GM12878 (cell line): ENCODE measurements at regions not wholly inside any gene's neighbourhood (a gene's known extent, or its start where the extent isn't known, plus 50 kb on each side); places are given as distances from the start of the nearest gene placed in this dataset.

Source experiments
- ATAC-seq: fragments of 200-7000 bp; cut with Tn5 transposase; 3 replicates; pipeline ENCODE4 v1.9.1; 2020; ENCODE audit warnings: mild to moderate bottlenecking, moderate library complexity
- BruUV-seq: library from RNA; stranded (reverse); fragments of 400-500 nt; replicated peaks from 2 replicates; lab custom pipeline; 2021; lab: Mats Ljungman, UMichigan
- CTCF ChIA-PET: fragments of 300-600 bp; sonication (Branson Sonifier 250); formaldehyde crosslinking; extraction: SDS; loops from one replicate; lab custom pipeline; 2021; ENCODE audit warnings: inconsistent platforms; lab: Yijun Ruan, JAX
- POLR2A ChIA-PET: fragments of 350-600 bp; formaldehyde crosslinking; extraction: SDS; loops from one replicate; lab custom pipeline; 2021; ENCODE audit warnings: inconsistent platforms; lab: Charles Lee
- RAD21 ChIA-PET: fragments of 300-600 bp; sonication (Branson Sonifier 250); formaldehyde crosslinking; loops from one replicate; lab custom pipeline; 2023; ENCODE audit warnings: antibody characterized with exemption; ENCODE audit not compliant: unreplicated experiment; lab: Charles Lee
- SMC1A ChIA-PET: fragments of 300-600 bp; sonication (Branson Sonifier 250); formaldehyde crosslinking; loops from one replicate; lab custom pipeline; 2023; ENCODE audit not compliant: unreplicated experiment, uncharacterized antibody; lab: Charles Lee
- DNase-seq: peaks from one replicate; pipeline ENCODE4 v3.0.0-alpha.2; 2011; ENCODE audit warnings: low read depth, low spot score
- FAIRE-seq: peaks from 3 replicates; lab custom pipeline; 2011; peaks lifted over from hg19 to GRCh38; lab: Jason Lieb, UNC
- H2AFZ ChIP-seq: 2 replicates; pipeline ENCODE4 v1.6.0; 2011; ENCODE audit warnings: low read depth, low read length, control low read depth; ENCODE audit not compliant: control insufficient read depth
- H3K27ac ChIP-seq: 2 replicates; pipeline ENCODE4 v1.5.1; 2011; ENCODE audit warnings: control low read depth; ENCODE audit not compliant: control insufficient read depth, insufficient read depth
- H3K27me3 ChIP-seq, 2 experiments: replicated peaks in 1 of 2; 2 replicates each; pipeline versions ENCODE4 v1.6.0 to v1.6.1; 2011; ENCODE audit warnings: low read length in 1 of 2; ENCODE audit not compliant: control insufficient read depth in 2 of 2, insufficient read depth in 2 of 2
- H3K36me3 ChIP-seq, 2 experiments: 2 replicates each; pipeline ENCODE4 v1.5.1; 2011; ENCODE audit warnings: low read length in 1 of 2; ENCODE audit not compliant: control insufficient read depth in 2 of 2, insufficient read depth in 2 of 2
- H3K4me1 ChIP-seq: 2 replicates; pipeline ENCODE4 v1.6.1; 2011; ENCODE audit warnings: mild to moderate bottlenecking, low read length, moderate library complexity, mixed read lengths; ENCODE audit not compliant: control insufficient read depth, insufficient read depth
- H3K4me2 ChIP-seq: 2 replicates; pipeline ENCODE4 v1.6.0; 2011; ENCODE audit warnings: control low read depth; ENCODE audit not compliant: control insufficient read depth, insufficient read depth
- H3K4me3 ChIP-seq: fragments of 200-600 bp; sonication (generic); 2 replicates; pipeline ENCODE4 v1.5.1; 2016
- H3K79me2 ChIP-seq: 2 replicates; pipeline ENCODE4 v1.6.0; 2011; ENCODE audit warnings: low read length; ENCODE audit not compliant: control insufficient read depth, insufficient read depth
- H3K9ac ChIP-seq: 2 replicates; pipeline ENCODE4 v1.8.0; 2011; ENCODE audit warnings: low read length, control low read depth, mixed read lengths; ENCODE audit not compliant: control insufficient read depth, insufficient read depth
- H3K9me3 ChIP-seq: replicated peaks from 3 replicates; pipeline ENCODE4 v1.5.1; 2011; ENCODE audit warnings: mild to moderate bottlenecking, low read length; ENCODE audit not compliant: control insufficient read depth, insufficient read depth
- H4K20me1 ChIP-seq: 2 replicates; pipeline ENCODE4 v1.6.0; 2011; ENCODE audit not compliant: control insufficient read depth, insufficient read depth
- FOXM1 ChIP-seq: IDR thresholded peaks from 2 replicates; pipeline ENCODE4 v1.6.1; 2012; ENCODE audit warnings: low read depth, mild to moderate bottlenecking, inconsistent platforms, low read length, moderate library complexity
- JUNB ChIP-seq: IDR thresholded peaks from 2 replicates; pipeline ENCODE4 v1.6.1; 2016; ENCODE audit warnings: antibody characterized with exemption, mild to moderate bottlenecking
- KDM1A ChIP-seq: fragments of 200-600 bp; sonication (generic); IDR thresholded peaks from 2 replicates; pipeline ENCODE4 v1.6.1; 2016; ENCODE audit warnings: borderline replicate concordance
- LARP7 ChIP-seq: fragments of 450-650 bp; IDR thresholded peaks from 2 replicates; pipeline ENCODE4 v1.6.1; 2017; ENCODE audit warnings: mild to moderate bottlenecking
- NFYA ChIP-seq: IDR thresholded peaks from 2 replicates; pipeline ENCODE4 v1.6.1; 2011; ENCODE audit warnings: low read depth, mild to moderate bottlenecking, low read length, improper control_type of control experiment, borderline replicate concordance
- NR2F1 ChIP-seq: fragments of 450-650 bp; conservative IDR thresholded peaks from 2 replicates; pipeline ENCODE4 v1.6.1; 2017; ENCODE audit warnings: mild to moderate bottlenecking
- PRDM15 ChIP-seq: fragments of 450-650 bp; formaldehyde crosslinking; IDR thresholded peaks from 2 replicates; pipeline ENCODE4 v1.4.0; 2020; ENCODE audit warnings: mild to moderate bottlenecking, moderate library complexity
- RCOR1 ChIP-seq: conservative IDR thresholded peaks from 2 replicates; pipeline ENCODE4 v1.6.1; 2012; ENCODE audit warnings: low read depth, low read length, improper control_type of control experiment
- RELA ChIP-seq: fragments of 450-650 bp; IDR thresholded peaks from 2 replicates; pipeline ENCODE4 v1.8.0; 2014; ENCODE audit warnings: borderline replicate concordance; ENCODE audit not compliant: partially characterized antibody
- SMAD5 ChIP-seq: IDR thresholded peaks from 2 replicates; pipeline ENCODE4 v1.6.1; 2016; ENCODE audit warnings: antibody characterized with exemption, low read depth
- SP1 ChIP-seq: IDR thresholded peaks from one replicate; pipeline ENCODE4 v1.6.1; 2011; ENCODE audit warnings: low read depth, low read length
- TBL1XR1 ChIP-seq: IDR thresholded peaks from 2 replicates; pipeline ENCODE4 v1.6.1; 2012; ENCODE audit warnings: low read depth, low read length, improper control_type of control experiment
- ZBTB11 ChIP-seq: fragments of 450-650 bp; formaldehyde crosslinking; IDR thresholded peaks from 2 replicates; pipeline ENCODE4 v1.5.0; 2022; ENCODE audit warnings: mild to moderate bottlenecking, missing genetic modification characterization
- ZNF24 ChIP-seq: fragments of 450-650 bp; IDR thresholded peaks from 2 replicates; pipeline ENCODE4 v1.6.1; 2017; ENCODE audit warnings: antibody characterized with exemption, mild to moderate bottlenecking
- WGBS: methylation state at CpG from one replicate; pipeline ENCODE4 v1.1.6; 2016; ENCODE audit warnings: low lambda C conversion rate; ENCODE audit not compliant: insufficient replicate concordance, insufficient coverage; ENCODE audit errors: missing lambda C conversion rate; 5-methylcytosine and 5-hydroxymethylcytosine counted together
- in situ Hi-C: fragments of 300-500 bp; cut with MboI; formaldehyde crosslinking; loops from 9 replicates; pipeline ENCODE4 v1.14.3; 2018; ENCODE audit warnings: mixed read lengths
- intact Hi-C: fragments of 100-400 bp; cut with micrococcal nuclease; formaldehyde crosslinking; loops from one replicate; pipeline ENCODE4 v1.14.2; 2022; ENCODE audit not compliant: unreplicated experiment
- TF ChIP-seq, protein P1 (sequence below): fragments of 150-350 bp; IDR thresholded peaks from 2 replicates; pipeline ENCODE4 v1.6.1; 2016; ENCODE audit warnings: low read depth, low read length

DNA sequence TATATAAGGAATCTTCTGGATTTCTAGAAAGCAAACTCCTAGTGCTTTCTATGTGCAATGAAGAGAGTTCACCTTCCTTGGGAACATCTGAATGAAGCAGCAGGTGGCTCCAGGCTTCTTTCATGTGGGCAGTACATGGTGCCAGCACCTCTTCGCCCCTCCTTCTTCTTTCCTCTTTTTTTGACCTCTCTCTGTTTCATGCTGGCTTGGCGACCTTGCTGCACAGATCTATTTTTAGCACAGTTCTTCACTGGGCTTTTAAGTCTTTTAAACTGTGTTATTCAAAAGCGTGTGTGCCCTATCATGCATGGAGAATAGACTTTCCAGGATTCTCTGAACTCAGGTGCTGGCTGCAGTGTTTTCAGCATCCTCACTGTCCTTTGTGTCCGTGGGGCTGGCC is 400.3 kb upstream of the PRKCQ start (continued):
- TF ChIP-seq FOXM1, result no peak
- no peak for TF ChIP-seq NFYA

DNA sequence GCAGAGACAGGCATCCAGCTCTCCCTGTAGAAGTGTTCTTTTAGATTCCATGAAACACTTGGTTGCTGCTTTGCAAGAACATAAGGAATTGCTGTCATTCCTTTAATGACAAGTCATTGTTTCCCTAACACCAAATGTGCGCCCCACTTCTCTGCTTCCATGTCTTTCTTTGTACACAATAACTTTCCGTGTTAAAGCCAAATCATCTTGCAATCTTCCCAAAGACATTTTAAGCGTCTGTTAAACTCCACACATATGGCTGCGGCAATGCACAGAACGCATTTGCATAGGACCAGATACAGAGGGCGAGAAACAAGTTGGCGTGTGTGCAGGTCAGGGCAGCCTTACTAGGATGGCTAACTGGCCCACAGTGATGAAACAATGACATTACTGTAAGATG is 399.3 kb upstream of the PRKCQ start:
- Histone ChIP-seq H3K79me2 (no peaks in the 10 kb centered on the region), H3K4me1 (no peaks in the 10 kb centered on the region), H3K9ac (no peak overlapping the region), H3K27me3 (peaks cover 0 to 5% of the 10 kb centered on the region in 2 experiments; a peak in 1 of 4 replicates), H4K20me1 (no peaks in the 10 kb centered on the region), H3K4me3 (no peak overlapping the region), H3K9me3 (no peaks in the 10 kb centered on the region), H3K27ac (no peak overlapping the region), H3K4me2 (no peak overlapping the region), H3K36me3 (no peaks in the 10 kb centered on the region), H2AFZ (no peak overlapping the region)
- intact Hi-C loops (no loop called here), in situ Hi-C loops (no loop called here)
- RAD21 ChIA-PET, result no interaction called here
- DNase-seq (no peak), FAIRE-seq (no peak), ATAC-seq (no peak)
- no TSS peak for BruUV-seq
- POLR2A ChIA-PET, result no interaction called here
- 53% methylated on average over 7 of the region's 7 CpGs for WGBS
- CTCF ChIA-PET, result interaction anchor here (0.7 to 6.1 kb wide), 3 partner anchors 17 to 60 kb away, joined by 3 to 49 read pairs (median 8); no protein-coding TSS in a partner anchor
- SMC1A ChIA-PET, result no interaction called here
- TF ChIP-seq ZNF24 (no peak), SMAD5 (no peak), NR2F1 (no peak), SP1 (no peak), PRDM15 (CRISPR knock-in tag) (no peak), KDM1A (no peak), TBL1XR1 (no peak), RELA (no peak), LARP7 (no peak), JUNB (no peak), ZBTB11 (CRISPR knock-in tag) (no peak), RCOR1 (no peak)
- TF ChIP-seq, protein P1, sequence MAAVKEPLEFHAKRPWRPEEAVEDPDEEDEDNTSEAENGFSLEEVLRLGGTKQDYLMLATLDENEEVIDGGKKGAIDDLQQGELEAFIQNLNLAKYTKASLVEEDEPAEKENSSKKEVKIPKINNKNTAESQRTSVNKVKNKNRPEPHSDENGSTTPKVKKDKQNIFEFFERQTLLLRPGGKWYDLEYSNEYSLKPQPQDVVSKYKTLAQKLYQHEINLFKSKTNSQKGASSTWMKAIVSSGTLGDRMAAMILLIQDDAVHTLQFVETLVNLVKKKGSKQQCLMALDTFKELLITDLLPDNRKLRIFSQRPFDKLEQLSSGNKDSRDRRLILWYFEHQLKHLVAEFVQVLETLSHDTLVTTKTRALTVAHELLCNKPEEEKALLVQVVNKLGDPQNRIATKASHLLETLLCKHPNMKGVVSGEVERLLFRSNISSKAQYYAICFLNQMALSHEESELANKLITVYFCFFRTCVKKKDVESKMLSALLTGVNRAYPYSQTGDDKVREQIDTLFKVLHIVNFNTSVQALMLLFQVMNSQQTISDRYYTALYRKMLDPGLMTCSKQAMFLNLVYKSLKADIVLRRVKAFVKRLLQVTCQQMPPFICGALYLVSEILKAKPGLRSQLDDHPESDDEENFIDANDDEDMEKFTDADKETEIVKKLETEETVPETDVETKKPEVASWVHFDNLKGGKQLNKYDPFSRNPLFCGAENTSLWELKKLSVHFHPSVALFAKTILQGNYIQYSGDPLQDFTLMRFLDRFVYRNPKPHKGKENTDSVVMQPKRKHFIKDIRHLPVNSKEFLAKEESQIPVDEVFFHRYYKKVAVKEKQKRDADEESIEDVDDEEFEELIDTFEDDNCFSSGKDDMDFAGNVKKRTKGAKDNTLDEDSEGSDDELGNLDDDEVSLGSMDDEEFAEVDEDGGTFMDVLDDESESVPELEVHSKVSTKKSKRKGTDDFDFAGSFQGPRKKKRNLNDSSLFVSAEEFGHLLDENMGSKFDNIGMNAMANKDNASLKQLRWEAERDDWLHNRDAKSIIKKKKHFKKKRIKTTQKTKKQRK, result no peak
